ENCODE measurements at regions not wholly inside any gene's neighbourhood (a gene's known extent, or its start where the extent isn't known, plus 50 kb on each side); places are given as distances from the start of the nearest gene placed in this dataset.
"Not testable (repeated sequence)": the region's sequence is repeated elsewhere in the genome, so short reads cannot be mapped to it uniquely, and the experiment has no call there.

GRCh38 chr6:3529721-3530120 is 72.9 kb upstream of the SLC22A23 start:
- no peak for DNase-seq (ENCODE audit: extremely low read depth, low read depth)

GRCh38 chr6:3529232-3529631 is 72.4 kb upstream of the SLC22A23 start:
- no peak for DNase-seq (ENCODE audit: extremely low read depth, low read depth)

- not testable (repeated sequence) for DNase-seq (ENCODE audit: extremely low read depth, low read depth)
Measured at GRCh38 chr6:3528081-3528671, 71.3 kb upstream of the SLC22A23 start.

GRCh38 chr6:3527651-3527977 is 70.8 kb upstream of the SLC22A23 start:
- DNase-seq (ENCODE audit: extremely low read depth, low read depth) = no peak

- no peak for DNase-seq (ENCODE audit: extremely low read depth, low read depth)
Measured at GRCh38 chr6:3526962-3527650, 70.3 kb upstream of the SLC22A23 start.

GRCh38 chr6:3525915-3526314 is 69.1 kb upstream of the SLC22A23 start:
- no peak for DNase-seq (ENCODE audit: extremely low read depth, low read depth)

- DNase-seq (ENCODE audit: extremely low read depth, low read depth) = no peak
Measured at GRCh38 chr6:3524456-3524855, 67.6 kb upstream of the SLC22A23 start.

- DNase-seq (ENCODE audit: extremely low read depth, low read depth) = no peak
Measured at GRCh38 chr6:3523966-3524365, 67.1 kb upstream of the SLC22A23 start.

GRCh38 chr6:3523271-3523670 is 66.4 kb upstream of the SLC22A23 start:
- no peak for DNase-seq (ENCODE audit: extremely low read depth, low read depth)

- DNase-seq (ENCODE audit: extremely low read depth, low read depth) = peak; percentile 23
Measured at GRCh38 chr6:3522561-3523260, 65.9 kb upstream of the SLC22A23 start.

- no peak for DNase-seq (ENCODE audit: extremely low read depth, low read depth)
Measured at GRCh38 chr6:3520281-3521230, 63.7 kb upstream of the SLC22A23 start.

- peak; percentile 52 for DNase-seq (ENCODE audit: extremely low read depth, low read depth)
Measured at GRCh38 chr6:3518356-3519190, 61.7 kb upstream of the SLC22A23 start.

GRCh38 chr6:3517350-3517749 is 60.5 kb upstream of the SLC22A23 start:
- no peak for DNase-seq (ENCODE audit: extremely low read depth, low read depth)

- DNase-seq (ENCODE audit: extremely low read depth, low read depth) = no peak
Measured at GRCh38 chr6:3516092-3516491, 59.2 kb upstream of the SLC22A23 start.

GRCh38 chr6:3515669-3516068 is 58.8 kb upstream of the SLC22A23 start:
- no peak for DNase-seq (ENCODE audit: extremely low read depth, low read depth)

GRCh38 chr6:3513416-3513815 is 56.6 kb upstream of the SLC22A23 start:
- DNase-seq (ENCODE audit: extremely low read depth, low read depth) = no peak

GRCh38 chr6:3512832-3513231 is 56.0 kb upstream of the SLC22A23 start:
- no peak for DNase-seq (ENCODE audit: extremely low read depth, low read depth)

- DNase-seq (ENCODE audit: extremely low read depth, low read depth) = no peak
Measured at GRCh38 chr6:3510617-3511016, 53.8 kb upstream of the SLC22A23 start.

- no peak for DNase-seq (ENCODE audit: extremely low read depth, low read depth)
Measured at GRCh38 chr6:3510178-3510577, 53.3 kb upstream of the SLC22A23 start.

- no peak for DNase-seq (ENCODE audit: extremely low read depth, low read depth)
Measured at GRCh38 chr6:3509336-3509735, 52.5 kb upstream of the SLC22A23 start.
